MV-4-11 (cell line): ENCODE measurements at regions not wholly inside any gene's neighbourhood (a gene's known extent, or its start where the extent isn't known, plus 50 kb on each side); places are given as distances from the start of the nearest gene placed in this dataset.

ENCODE experiments used
- DNase-seq: peaks from one replicate; lab custom pipeline; 2025; lab: John Stamatoyannopoulos, UW

- no peak for DNase-seq
Observed at GRCh38 chr14:26204366-26204727, 393.5 kb downstream of the NOVA1 start.

- no peak for DNase-seq
Observed at GRCh38 chr14:26200687-26201086, 397.1 kb downstream of the NOVA1 start.

GRCh38 chr14:26199590-26200370, 398.1 kb downstream of the NOVA1 start:
- DNase-seq, result peak; percentile 89

- DNase-seq, result no peak
Observed at GRCh38 chr14:26199096-26199495, 398.7 kb downstream of the NOVA1 start.

- no peak for DNase-seq
Observed at GRCh38 chr14:26194816-26195215, 403.0 kb downstream of the NOVA1 start.

GRCh38 chr14:26191671-26192070, 406.2 kb downstream of the NOVA1 start:
- no peak for DNase-seq

- no peak for DNase-seq
Observed at GRCh38 chr14:26191123-26191522, 406.7 kb downstream of the NOVA1 start.

GRCh38 chr14:26190646-26191045, 407.2 kb downstream of the NOVA1 start:
- no peak for DNase-seq

- no peak for DNase-seq
Observed at GRCh38 chr14:26187996-26188620, 409.7 kb downstream of the NOVA1 start.

- no peak for DNase-seq
Observed at GRCh38 chr14:26180221-26180620, 417.6 kb downstream of the NOVA1 start.

GRCh38 chr14:26175658-26176057, 422.2 kb downstream of the NOVA1 start:
- no peak for DNase-seq

GRCh38 chr14:26174395-26174794, 423.4 kb downstream of the NOVA1 start:
- DNase-seq, result no peak

- DNase-seq, result no peak
Observed at GRCh38 chr14:26173581-26174110, 424.2 kb downstream of the NOVA1 start.

- DNase-seq, result no peak
Observed at GRCh38 chr14:26172396-26172795, 425.4 kb downstream of the NOVA1 start.

- no peak for DNase-seq
Observed at GRCh38 chr14:26170885-26171284, 426.9 kb downstream of the NOVA1 start.

- DNase-seq, result peak; percentile 5
Observed at GRCh38 chr14:26163761-26164160, 434.1 kb downstream of the NOVA1 start.

- no peak for DNase-seq
Observed at GRCh38 chr14:26157517-26157916, 440.3 kb downstream of the NOVA1 start.

GRCh38 chr14:26143057-26143456, 454.8 kb downstream of the NOVA1 start:
- DNase-seq, result peak; percentile 26

- DNase-seq, result no peak
Observed at GRCh38 chr14:26138764-26139445, 458.9 kb downstream of the NOVA1 start.

GRCh38 chr14:26137161-26137560, 460.7 kb downstream of the NOVA1 start:
- DNase-seq, result no peak

- DNase-seq, result no peak
Observed at GRCh38 chr14:26132061-26132645, 465.7 kb downstream of the NOVA1 start.

- no peak for DNase-seq
Observed at GRCh38 chr14:26130690-26131089, 467.1 kb downstream of the NOVA1 start.
